ENCODE measurements at regions not wholly inside any gene's neighbourhood (a gene's known extent, or its start where the extent isn't known, plus 50 kb on each side); places are given as distances from the start of the nearest gene placed in this dataset.
"Not testable (repeated sequence)": the region's sequence is repeated elsewhere in the genome, so short reads cannot be mapped to it uniquely, and the experiment has no call there.

DNA sequence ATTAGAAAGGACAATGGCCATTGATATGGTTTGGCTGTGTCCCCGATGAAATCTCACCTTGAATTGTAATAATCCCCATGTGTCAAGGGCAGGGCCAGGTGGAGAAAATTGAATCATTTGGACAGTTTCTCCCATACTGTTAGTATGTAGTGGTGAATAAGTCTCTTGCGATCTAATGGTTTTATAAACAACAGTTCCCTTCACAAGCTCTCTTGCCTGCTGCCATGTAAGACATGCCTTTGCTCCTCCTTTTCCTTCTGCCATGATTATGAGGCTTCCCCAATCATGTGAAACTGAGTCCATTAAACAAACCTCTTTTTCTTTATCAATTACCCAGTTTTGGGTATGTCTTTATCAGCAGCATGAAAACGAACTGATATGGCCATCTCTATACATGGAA lies 302.7 kb downstream of the SFMBT2 start:
- DNase-seq (ENCODE audit: low read depth): no peak
- TF ChIP-seq, protein P1, sequence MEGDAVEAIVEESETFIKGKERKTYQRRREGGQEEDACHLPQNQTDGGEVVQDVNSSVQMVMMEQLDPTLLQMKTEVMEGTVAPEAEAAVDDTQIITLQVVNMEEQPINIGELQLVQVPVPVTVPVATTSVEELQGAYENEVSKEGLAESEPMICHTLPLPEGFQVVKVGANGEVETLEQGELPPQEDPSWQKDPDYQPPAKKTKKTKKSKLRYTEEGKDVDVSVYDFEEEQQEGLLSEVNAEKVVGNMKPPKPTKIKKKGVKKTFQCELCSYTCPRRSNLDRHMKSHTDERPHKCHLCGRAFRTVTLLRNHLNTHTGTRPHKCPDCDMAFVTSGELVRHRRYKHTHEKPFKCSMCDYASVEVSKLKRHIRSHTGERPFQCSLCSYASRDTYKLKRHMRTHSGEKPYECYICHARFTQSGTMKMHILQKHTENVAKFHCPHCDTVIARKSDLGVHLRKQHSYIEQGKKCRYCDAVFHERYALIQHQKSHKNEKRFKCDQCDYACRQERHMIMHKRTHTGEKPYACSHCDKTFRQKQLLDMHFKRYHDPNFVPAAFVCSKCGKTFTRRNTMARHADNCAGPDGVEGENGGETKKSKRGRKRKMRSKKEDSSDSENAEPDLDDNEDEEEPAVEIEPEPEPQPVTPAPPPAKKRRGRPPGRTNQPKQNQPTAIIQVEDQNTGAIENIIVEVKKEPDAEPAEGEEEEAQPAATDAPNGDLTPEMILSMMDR (IDR thresholded peaks at IDR 0.05; ENCODE audit: insufficient read depth, low read depth, low read length, missing control alignments): no peak
- H3K4me3 ChIP-seq (ENCODE audit: low read length): no peak overlapping the region

DNA sequence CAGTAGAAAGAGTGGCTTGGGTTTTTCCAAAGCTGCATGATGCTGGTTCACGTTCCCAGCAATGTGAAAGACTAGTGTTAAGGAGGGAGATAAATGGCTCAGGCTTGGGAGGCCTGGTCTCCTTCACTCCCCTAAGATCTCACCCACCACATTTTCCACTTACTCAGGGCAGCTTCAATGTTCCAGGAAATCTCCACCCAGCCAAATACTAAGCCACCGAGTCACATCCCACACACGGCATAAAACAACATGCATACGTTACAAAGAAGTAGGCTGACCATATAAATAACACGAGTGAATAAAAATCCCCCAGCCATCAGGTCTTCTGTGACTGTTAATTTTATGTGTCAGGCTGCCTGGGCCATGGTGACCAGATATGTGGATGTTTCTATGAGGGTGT lies 303.5 kb downstream of the SFMBT2 start:
- TF ChIP-seq, protein P1 (IDR thresholded peaks at IDR 0.05; ENCODE audit: insufficient read depth, low read depth, low read length, missing control alignments): no peak
- H3K4me3 ChIP-seq (ENCODE audit: low read length): no peak overlapping the region
- DNase-seq (ENCODE audit: low read depth): peak; percentile 2

DNA sequence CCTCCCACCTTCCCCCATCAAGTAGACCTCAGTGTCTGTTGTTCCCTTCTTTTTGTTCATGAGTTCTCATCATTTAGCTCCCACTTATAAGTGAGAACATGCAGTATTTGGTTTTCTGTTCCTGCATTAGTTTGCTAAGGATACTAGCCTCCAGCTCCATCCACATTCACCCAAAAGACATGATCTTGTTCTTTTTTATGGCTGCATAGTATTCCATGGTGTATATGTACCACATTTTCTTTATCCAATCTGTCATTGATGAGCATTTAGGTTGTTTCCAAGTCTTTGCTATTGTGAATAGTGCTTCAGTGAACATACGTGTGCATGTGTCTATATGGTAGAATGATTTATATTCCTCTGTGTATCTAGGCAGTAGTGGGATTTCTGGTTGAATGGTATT lies 306.5 kb downstream of the SFMBT2 start:
- DNase-seq (ENCODE audit: low read depth); H3K4me3 ChIP-seq (ENCODE audit: low read length): not testable (repeated sequence)

GRCh38 chr10:7102557-7103349 lies 308.1 kb downstream of the SFMBT2 start:
- DNase-seq (ENCODE audit: low read depth): no peak
- TF ChIP-seq, protein P1 (IDR thresholded peaks at IDR 0.05; ENCODE audit: insufficient read depth, low read depth, low read length, missing control alignments): no peak

DNA sequence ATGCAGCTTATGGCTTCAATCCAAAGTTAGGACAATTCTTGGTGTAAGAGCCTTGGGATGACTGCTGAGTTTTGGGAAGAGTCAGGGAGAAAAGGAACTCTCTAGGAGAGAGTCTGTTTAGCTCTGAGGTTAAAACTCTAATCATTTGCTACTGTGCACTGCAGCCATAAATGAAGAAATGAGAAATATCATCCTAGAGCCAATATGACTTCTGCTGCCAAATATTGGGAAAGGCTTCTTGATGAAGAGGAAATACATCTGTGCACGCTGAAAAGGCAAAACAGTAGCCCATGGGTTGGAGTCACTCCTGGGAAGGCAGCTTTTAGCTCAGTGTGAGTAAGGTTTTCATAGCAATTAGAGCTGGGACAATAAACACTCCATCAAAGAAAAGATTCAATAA lies 308.8 kb downstream of the SFMBT2 start:
- TF ChIP-seq, protein P1 (IDR thresholded peaks at IDR 0.05; ENCODE audit: insufficient read depth, low read depth, low read length, missing control alignments): no peak
- no peak for DNase-seq (ENCODE audit: low read depth)
- no peak overlapping the region for H3K4me3 ChIP-seq (ENCODE audit: low read length)

More at GRCh38 chr10:7102557-7103349, 308.1 kb downstream of the SFMBT2 start:
- no peak overlapping the region for H3K4me3 ChIP-seq (ENCODE audit: low read length)

- H3K4me3 ChIP-seq (ENCODE audit: low read length): no peak overlapping the region
- TF ChIP-seq, protein P1 (IDR thresholded peaks at IDR 0.05; ENCODE audit: insufficient read depth, low read depth, low read length, missing control alignments): no peak
- no peak for DNase-seq (ENCODE audit: low read depth)
Observed at GRCh38 chr10:7101451-7101850, 309.4 kb downstream of the SFMBT2 start.

GRCh38 chr10:7100032-7100702 lies 310.7 kb downstream of the SFMBT2 start:
- H3K4me3 ChIP-seq (ENCODE audit: low read length): no peak overlapping the region
- DNase-seq (ENCODE audit: low read depth): no peak
- TF ChIP-seq, protein P1 (IDR thresholded peaks at IDR 0.05; ENCODE audit: insufficient read depth, low read depth, low read length, missing control alignments): no peak

All from epithelial cell of esophagus (primary cell).